HepG2 (cell line): ENCODE measurements at regions not wholly inside any gene's neighbourhood (a gene's known extent, or its start where the extent isn't known, plus 50 kb on each side); places are given as distances from the start of the nearest gene placed in this dataset.

Experiments
- ARID2 ChIP-seq: sonication (generic); formaldehyde crosslinking; IDR thresholded peaks from 2 replicates; pipeline ENCODE4 v1.8.1; 2022; ENCODE audit warnings: mild to moderate bottlenecking, missing genetic modification reagents, borderline replicate concordance
- CBX5 ChIP-seq: sonication (generic); formaldehyde crosslinking; IDR thresholded peaks from 2 replicates; pipeline ENCODE4 v1.4.0; 2020; ENCODE audit warnings: missing genetic modification reagents, borderline replicate concordance
- EEA1 ChIP-seq: sonication (generic); formaldehyde crosslinking; IDR thresholded peaks from 2 replicates; pipeline ENCODE4 v1.5.1; 2020; ENCODE audit warnings: mild to moderate bottlenecking, missing genetic modification reagents, borderline replicate concordance
- ELF4 ChIP-seq: sonication (generic); formaldehyde crosslinking; IDR thresholded peaks from 2 replicates; pipeline ENCODE4 v1.5.0; 2020; ENCODE audit warnings: missing genetic modification reagents, mild to moderate bottlenecking, moderate library complexity, borderline replicate concordance
- HDAC2 ChIP-seq: sonication (generic); formaldehyde crosslinking; IDR thresholded peaks from 2 replicates; pipeline ENCODE4 v1.4.0; 2020; ENCODE audit warnings: missing genetic modification reagents
- HNRNPL ChIP-seq: fragments of 200-400 bp; formaldehyde crosslinking; IDR thresholded peaks from 2 replicates; pipeline ENCODE4 v1.6.1; 2017; ENCODE audit warnings: mild to moderate bottlenecking, low read depth, low read length
- KDM3A ChIP-seq: IDR thresholded peaks from 2 replicates; pipeline ENCODE4 v1.6.1; 2018; ENCODE audit warnings: low read depth, missing compliant biosample characterization
- KDM5A ChIP-seq: fragments of 200-600 bp; sonication (generic); IDR thresholded peaks from 2 replicates; pipeline ENCODE4 v1.7.0; 2018; ENCODE audit warnings: antibody characterized with exemption, mild to moderate bottlenecking, low read length, borderline replicate concordance
- TAF1 ChIP-seq: sonication (generic); formaldehyde crosslinking; IDR thresholded peaks from 2 replicates; pipeline ENCODE4 v1.4.0; 2020; ENCODE audit warnings: missing genetic modification reagents
- ZNF24 ChIP-seq: fragments of 450-650 bp; IDR thresholded peaks from 2 replicates; pipeline ENCODE4 v1.6.1; 2017; ENCODE audit warnings: antibody characterized with exemption, mild to moderate bottlenecking
- ZNF598 ChIP-seq: sonication (generic); formaldehyde crosslinking; IDR thresholded peaks from 2 replicates; pipeline ENCODE4 v1.5.1; 2020; ENCODE audit warnings: mild to moderate bottlenecking, missing genetic modification reagents, borderline replicate concordance
- ZNF660 ChIP-seq: sonication (generic); formaldehyde crosslinking; IDR thresholded peaks from 2 replicates; pipeline ENCODE4 v1.5.1; 2020; ENCODE audit warnings: mild to moderate bottlenecking, low read depth, missing genetic modification reagents, borderline replicate concordance
- ZNF691 ChIP-seq: sonication (generic); formaldehyde crosslinking; IDR thresholded peaks from 2 replicates; pipeline ENCODE4 v1.4.0; 2020; ENCODE audit warnings: missing genetic modification reagents, low read depth, mild to moderate bottlenecking, borderline replicate concordance

GRCh38 chr18:10128921-10129501, 215.2 kb downstream of the VAPA start:
- TF ChIP-seq EEA1 (CRISPR knock-in tag) = no peak
- TF ChIP-seq HDAC2 = no peak
- TF ChIP-seq ELF4 = no peak
- no peak for TF ChIP-seq ZNF24
- no peak for TF ChIP-seq KDM5A
- no peak for TF ChIP-seq CBX5 (CRISPR knock-in tag)
- no peak for TF ChIP-seq ARID2 (CRISPR knock-in tag)
- no peak for TF ChIP-seq ZNF691 (CRISPR knock-in tag)
- TF ChIP-seq HNRNPL = no peak
- TF ChIP-seq ZNF660 = no peak
- TF ChIP-seq ZNF598 (CRISPR knock-in tag) = no peak
- TF ChIP-seq KDM3A (CRISPR knock-in tag) = no peak
- no peak for TF ChIP-seq TAF1 (CRISPR knock-in tag)
